GM12892 (cell line): ENCODE measurements at regions not wholly inside any gene's neighbourhood (a gene's known extent, or its start where the extent isn't known, plus 50 kb on each side); places are given as distances from the start of the nearest gene placed in this dataset.

ENCODE experiments used
- DNase-seq: peaks from one replicate; pipeline ENCODE4 v3.0.0; 2011; ENCODE audit not compliant: insufficient read length
- FAIRE-seq: peaks from 2 replicates; lab custom pipeline; 2011; peaks lifted over from hg19 to GRCh38; lab: Jason Lieb, UNC
- POLR2A ChIP-seq: IDR thresholded peaks from 2 replicates; pipeline ENCODE4 v1.6.1; 2011; ENCODE audit warnings: low read depth, low read length, control low read depth
- POLR2AphosphoS5 ChIP-seq: IDR thresholded peaks from 2 replicates; pipeline ENCODE4 v1.6.1; 2011; ENCODE audit warnings: low read depth, low read length, control low read depth
- TAF1 ChIP-seq: IDR thresholded peaks from 2 replicates; pipeline ENCODE4 v1.6.1; 2011; ENCODE audit warnings: low read depth, mild to moderate bottlenecking, control low read depth, low read length, borderline replicate concordance

DNA sequence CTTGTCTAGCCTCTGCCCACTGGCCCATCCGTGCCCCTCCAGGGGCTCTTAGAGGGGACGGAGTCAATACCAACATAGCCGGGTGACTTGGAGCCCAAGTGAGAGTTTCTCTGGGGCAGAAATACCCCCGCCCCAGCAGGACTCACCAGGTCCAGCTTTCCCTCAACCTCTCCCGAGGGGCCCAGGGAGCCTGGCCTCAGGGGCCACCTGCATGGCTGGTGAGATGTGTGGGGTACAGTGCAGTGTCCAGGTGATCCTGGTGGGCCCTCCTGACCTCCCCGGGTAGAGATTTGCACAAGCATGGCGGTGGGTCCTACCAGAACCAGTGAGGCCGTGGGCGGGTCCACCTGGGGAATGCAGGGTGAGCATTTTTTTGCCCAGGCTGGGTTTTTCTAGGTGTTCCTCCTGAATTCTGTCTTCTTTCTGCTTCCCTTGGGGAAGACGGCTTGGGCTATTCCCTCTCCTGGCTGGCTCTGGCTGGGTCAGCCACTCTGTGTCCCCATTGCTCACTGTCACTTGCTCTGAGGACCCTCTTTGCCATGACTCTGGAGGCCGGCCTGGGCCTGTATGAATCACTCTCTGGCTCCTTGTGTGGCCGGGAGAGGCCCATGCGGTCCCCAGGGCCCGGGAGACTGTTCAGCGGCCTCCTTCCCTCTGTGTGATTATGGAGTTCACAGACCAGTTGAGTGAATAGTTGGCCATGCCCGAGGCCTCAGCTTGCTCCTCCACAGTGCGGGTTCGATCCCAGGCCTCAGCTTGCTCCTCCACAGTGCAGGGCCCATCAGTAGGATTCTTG lies 71.0 kb upstream of the NKX1-1 start:
- no peak for DNase-seq
- TF ChIP-seq TAF1 (no peak), POLR2AphosphoS5 (no peak), POLR2A (no peak)
- FAIRE-seq, result no peak

DNA sequence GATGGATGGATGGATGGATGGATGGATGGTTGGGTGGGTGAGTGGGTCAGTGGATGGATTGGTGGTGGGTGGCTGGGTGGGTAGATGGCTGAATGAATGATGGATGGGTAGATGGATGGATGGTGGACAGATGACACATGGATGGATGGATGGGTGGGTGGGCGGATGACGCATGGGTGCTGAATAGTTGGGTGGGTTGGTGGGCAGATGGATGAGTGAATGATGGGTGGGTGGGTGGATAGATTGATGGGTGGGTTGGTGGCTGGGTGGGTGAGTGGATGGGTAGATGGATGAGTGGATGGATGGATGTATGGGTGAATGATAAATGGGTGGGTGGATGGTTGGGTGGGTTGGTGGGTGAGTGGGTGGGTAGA lies 69.9 kb upstream of the NKX1-1 start:
- FAIRE-seq, result no peak
- TF ChIP-seq TAF1, result no peak
- TF ChIP-seq POLR2AphosphoS5, result no peak
- TF ChIP-seq POLR2A, result no peak
- no peak for DNase-seq

DNA sequence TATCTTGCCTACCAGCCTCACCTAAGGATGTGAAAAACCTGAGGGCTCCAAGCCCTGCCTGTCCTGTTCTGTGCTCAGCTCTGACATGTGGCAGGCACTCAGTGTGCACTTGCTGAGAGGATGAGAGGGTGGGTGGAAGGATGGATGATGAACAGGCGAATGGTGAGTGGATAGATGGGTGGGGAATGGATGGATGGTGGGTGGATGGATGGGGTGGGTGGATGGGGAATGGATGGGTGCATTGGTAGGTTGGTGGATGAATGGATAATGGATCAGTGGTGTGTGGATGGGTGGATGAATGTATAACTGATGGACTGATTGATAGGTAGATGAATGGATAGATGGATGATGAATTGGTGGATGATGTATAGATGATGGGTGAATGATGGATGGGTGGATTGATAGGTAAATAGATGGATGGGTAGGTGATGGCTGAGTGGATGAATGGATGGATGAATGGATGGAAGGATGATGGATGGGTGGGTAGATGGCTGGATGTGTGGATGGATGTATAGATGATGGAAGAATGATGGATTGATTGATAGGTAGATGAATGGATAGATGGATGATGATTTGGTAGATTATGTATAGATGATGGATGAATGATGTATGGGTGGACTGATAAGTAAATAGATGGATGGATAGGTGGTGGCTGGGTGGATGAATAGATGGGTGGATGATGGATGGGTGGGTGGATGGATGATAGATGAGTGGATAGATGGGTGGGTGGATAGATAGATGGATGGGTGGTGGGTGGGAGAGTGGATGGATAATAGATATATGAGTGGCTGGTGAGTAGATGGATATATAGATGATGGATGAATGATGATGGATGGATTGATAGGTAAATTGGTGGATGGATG lies 69.3 kb upstream of the NKX1-1 start:
- no peak for FAIRE-seq
- DNase-seq, result no peak
- TF ChIP-seq POLR2A (no peak), TAF1 (no peak), POLR2AphosphoS5 (no peak)

DNA sequence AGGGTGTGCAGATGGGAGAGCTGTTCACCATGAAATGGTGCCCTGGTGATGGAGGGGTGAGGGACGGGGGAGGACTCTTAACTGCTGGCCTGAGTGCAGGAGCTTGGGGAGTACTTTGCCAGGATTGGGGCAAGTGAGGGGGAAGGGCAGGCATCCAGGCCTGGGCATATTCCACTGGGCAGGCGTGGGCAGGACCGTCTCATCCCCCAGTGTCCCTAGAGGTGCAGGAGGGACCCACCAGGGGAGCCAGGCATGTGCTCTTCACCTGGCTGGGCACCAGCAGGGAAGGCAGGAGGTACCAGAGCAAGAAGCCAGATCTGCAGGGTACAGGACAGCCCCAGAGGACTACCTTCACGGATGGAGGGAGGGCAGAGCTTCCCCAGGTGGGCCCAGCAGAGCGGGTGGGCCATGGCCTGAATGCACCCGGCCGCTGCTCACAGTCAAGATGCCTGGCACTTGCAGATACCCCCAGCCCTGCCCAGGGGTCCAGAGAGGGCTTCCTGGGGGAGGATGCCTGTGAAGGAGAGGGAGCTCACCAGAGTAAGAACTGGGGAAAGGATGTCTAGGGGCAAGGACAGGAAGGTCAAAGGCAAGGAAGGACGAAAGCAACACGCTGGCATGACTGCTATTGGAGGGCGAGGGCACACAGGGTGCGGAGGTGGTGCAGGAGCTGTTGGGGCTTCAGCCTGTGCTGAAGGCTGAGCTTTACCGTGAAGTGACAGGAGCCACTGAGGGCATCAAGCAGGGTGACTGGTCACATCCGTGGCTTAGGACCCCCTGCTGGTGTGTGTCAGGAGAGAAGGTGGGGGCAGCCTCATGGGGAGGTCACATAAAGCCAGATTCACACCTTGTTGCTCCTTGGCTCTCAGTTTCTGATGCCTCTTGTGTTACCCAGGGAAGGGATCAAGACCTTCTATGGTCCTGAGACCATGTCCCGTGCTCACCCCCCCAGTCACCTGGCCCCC lies 68.2 kb upstream of the NKX1-1 start:
- no peak for DNase-seq
- TF ChIP-seq POLR2A (no peak), TAF1 (no peak), POLR2AphosphoS5 (no peak)
- FAIRE-seq, result no peak

DNA sequence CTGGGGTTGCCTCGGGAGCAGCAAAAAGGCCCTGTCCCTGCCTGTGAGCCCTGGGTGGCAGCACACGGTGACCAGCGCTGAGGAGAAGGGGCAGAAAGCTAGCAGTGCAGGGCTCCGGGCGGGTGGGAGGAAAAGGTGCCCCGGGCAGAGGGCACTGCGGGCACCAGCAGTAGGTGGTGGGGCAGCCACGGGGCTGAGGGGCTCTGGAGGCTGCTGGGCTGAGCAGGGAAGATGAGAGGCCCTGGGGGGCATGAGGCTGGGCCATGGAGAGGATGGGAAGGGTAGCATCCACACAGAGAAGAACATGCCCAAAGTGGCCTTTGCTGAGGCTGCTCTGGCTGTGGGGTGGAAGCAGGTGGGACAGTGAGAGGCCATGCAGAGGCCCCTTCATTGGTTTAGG lies 67.5 kb upstream of the NKX1-1 start:
- FAIRE-seq, result no peak

DNA sequence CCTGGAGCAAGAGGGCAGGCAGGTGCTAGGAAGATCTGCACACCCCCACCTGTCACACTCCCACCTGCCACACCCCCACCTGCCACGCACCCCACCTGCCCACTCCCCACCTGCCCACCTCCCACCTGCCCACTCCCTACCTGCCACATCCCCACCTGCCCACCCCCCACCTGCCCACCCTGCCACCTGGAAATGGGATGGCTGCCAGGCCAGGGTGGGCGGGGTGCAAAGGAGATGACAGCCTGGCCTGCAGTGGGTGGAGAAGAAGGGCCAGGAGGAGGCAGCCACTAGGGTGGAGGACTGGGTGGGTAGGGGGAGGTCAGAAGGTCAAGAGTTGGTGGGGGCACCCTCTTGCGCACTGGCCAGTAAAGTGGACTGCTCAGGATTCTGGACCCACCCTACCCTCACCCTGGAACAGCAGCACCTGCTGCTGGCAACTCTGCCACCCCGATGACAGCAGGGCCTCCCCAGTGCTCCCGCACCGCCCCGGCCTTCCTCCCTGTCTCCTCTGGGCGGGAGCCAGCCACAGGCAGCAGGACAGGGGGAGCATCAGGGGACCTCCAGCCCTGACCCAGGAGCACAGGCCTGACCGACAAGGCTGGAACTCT lies 66.8 kb upstream of the NKX1-1 start:
- TF ChIP-seq POLR2A, result no peak
- no peak for TF ChIP-seq TAF1
- no peak for TF ChIP-seq POLR2AphosphoS5
- no peak for DNase-seq
- no peak for FAIRE-seq

More for the DNA sequence above, 67.5 kb upstream of the NKX1-1 start:
- no peak for TF ChIP-seq POLR2A
- no peak for TF ChIP-seq TAF1
- no peak for TF ChIP-seq POLR2AphosphoS5
- no peak for DNase-seq

DNA sequence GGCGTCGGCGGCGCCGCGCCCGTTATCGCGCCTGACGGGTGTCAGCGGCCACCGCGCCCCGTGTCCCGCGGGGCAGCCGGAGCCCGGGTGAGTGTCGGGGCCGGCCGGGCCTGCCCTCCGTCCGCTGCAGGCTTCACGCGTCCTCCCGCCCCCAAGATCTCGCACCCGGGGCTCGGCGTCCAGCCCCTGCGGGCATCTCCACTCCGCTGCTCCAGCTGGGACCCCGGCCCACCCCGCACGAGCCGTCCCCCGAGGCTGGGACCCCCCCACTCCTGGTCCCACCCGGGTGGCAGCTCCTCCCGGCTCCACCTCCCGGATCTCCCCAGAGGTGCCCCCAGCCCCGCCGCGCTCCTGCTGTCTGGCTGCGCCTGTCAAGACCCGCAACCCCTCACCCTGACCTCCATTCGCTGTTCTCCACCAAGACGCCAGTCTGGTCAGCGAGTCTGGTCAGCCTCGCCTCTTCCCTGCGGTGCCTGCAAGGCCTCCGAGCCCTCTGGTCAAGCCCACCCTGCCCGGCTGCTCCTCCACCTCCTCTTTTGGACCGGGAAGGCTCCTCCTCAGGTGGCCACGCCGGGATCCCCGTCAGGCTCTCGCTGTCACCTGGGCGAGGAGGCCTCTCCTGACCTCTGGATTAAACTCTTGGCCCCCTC lies 66.0 kb upstream of the NKX1-1 start:
- no peak for FAIRE-seq
- no peak for DNase-seq
- no peak for TF ChIP-seq POLR2AphosphoS5
- no peak for TF ChIP-seq TAF1
- TF ChIP-seq POLR2A, result no peak

DNA sequence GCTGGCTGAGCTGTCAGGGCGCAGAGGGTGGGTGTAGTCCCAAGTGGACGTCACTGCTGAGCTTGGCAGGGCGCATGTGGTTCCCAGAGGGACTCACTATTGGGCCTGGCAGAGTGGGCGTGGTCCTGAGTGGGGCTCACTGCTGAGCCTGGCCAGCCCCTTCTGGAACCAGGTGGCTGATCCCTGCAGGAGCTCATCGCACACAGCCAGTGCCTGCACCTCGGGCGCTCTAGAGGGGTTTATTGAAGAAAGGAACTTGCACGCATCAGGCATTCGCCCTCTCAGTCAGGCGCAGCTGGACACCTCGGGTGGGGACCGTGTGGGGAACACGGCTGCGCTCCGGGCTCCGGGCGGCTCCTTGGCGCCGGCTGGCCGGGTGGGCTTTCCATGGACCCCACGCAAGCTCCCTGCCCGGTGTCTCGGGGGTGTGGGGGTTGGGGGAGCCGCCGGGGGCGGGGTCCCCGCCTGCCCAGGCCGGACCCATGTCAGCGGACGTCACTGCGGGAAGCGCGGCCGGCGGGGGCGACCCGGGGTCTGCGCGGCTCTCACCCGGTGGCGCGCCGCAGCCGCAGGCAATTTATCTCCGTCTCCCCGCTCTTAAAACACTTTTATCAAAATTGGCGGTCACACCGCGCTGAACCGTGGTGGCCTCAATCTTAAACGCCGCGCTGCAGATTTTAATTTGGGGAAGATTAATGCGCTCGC lies 65.4 kb upstream of the NKX1-1 start:
- no peak for FAIRE-seq

DNA sequence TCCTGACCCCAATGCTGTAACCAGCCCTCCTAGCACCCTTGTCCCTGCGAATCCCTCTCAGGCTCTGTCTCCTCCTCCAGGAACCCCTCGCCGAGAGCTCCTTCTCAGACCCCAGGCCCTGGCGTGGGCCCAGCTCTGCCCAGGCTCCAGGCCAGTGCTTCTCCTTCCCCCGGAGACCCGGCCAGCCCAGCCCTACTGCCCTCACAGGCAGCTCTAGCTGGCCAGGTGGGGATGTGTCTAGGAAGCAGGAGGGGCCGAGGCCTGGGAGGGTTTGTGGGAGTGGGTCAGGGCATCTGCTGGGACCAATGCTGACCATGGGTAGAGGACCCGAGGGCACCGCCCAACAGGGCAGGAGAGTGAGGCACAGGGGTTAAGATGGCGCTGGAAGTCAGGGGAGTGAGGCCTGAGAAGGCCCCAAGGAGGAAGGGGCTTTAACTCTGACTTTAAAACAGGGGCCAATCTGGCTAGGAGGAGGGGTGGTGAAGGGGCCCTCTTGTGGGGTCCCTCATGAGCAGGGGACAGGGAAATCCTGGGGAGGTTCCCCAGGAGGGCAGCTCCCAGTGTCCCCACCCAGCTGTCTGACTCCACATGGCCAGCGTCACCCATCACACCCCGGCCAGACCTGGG lies 64.7 kb upstream of the NKX1-1 start:
- DNase-seq (no peak), FAIRE-seq (no peak)
- TF ChIP-seq POLR2A, result no peak
- TF ChIP-seq POLR2AphosphoS5, result no peak
- TF ChIP-seq TAF1, result no peak

More for the DNA sequence above, 65.4 kb upstream of the NKX1-1 start:
- no peak for DNase-seq
- TF ChIP-seq TAF1, result no peak

DNA sequence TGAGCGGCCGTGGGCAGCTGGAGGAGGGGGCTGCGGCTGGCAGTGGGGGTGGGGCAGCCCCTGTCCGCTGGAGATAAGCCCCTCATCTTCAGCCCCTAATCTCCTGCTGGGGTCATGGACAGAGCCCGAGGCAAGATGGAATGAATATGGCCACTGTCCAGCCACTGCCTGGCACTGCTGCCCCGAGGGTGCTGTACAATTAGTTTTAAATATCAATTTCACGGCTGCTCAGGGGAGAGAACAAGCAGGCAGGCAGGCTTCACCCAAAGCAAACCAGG lies 64.1 kb upstream of the NKX1-1 start:
- no peak for FAIRE-seq
- TF ChIP-seq POLR2AphosphoS5, result no peak
- TF ChIP-seq TAF1, result no peak
- no peak for TF ChIP-seq POLR2A
- DNase-seq, result no peak
